Activated naive CD8-positive, alpha-beta T cell treated with anti-CD3 and anti-CD28 coated beads, Interleukin-2, amount 10 ng/mL, durations not matched to agents 7 days and 5 days (primary cell): ENCODE measurements at regions not wholly inside any gene's neighbourhood (a gene's known extent, or its start where the extent isn't known, plus 50 kb on each side); places are given as distances from the start of the nearest gene placed in this dataset.
"Not testable (repeated sequence)": the region's sequence is repeated elsewhere in the genome, so short reads cannot be mapped to it uniquely, and the experiment has no call there.

Experiments
- ATAC-seq: fragments of 150-1000 bp; cut with Tn5 transposase; one replicate; pipeline ENCODE4 v1.10.0; 2021; ENCODE audit warnings: low read depth, moderate library complexity
- POLR2A ChIA-PET: fragments of 350-600 bp; sonication (Branson Sonifier 250); formaldehyde crosslinking; loops from one replicate; lab custom pipeline; 2021; ENCODE audit warnings: antibody characterized with exemption; lab: Charles Lee
- DNase-seq: peaks from one replicate; pipeline ENCODE4 v3.0.0; 2021
- H3K27ac Mint-ChIP-seq: one replicate; pipeline ENCODE4 v1.8.0; 2022; ENCODE audit warnings: mild to moderate bottlenecking, mixed read lengths
- H3K27me3 Mint-ChIP-seq: one replicate; pipeline ENCODE4 v1.8.0; 2022; ENCODE audit warnings: mild to moderate bottlenecking, moderate library complexity, mixed read lengths
- H3K36me3 Mint-ChIP-seq: one replicate; pipeline ENCODE4 v1.8.0; 2021; ENCODE audit warnings: mild to moderate bottlenecking, mixed read lengths
- H3K4me1 Mint-ChIP-seq: one replicate; pipeline ENCODE4 v1.8.0; 2021; ENCODE audit warnings: mixed read lengths
- H3K4me3 Mint-ChIP-seq: one replicate; pipeline ENCODE4 v1.8.0; 2022; ENCODE audit warnings: mild to moderate bottlenecking, moderate library complexity, mixed read lengths
- H3K9me3 Mint-ChIP-seq: one replicate; pipeline ENCODE4 v1.8.0; 2021; ENCODE audit warnings: mixed read lengths

DNA sequence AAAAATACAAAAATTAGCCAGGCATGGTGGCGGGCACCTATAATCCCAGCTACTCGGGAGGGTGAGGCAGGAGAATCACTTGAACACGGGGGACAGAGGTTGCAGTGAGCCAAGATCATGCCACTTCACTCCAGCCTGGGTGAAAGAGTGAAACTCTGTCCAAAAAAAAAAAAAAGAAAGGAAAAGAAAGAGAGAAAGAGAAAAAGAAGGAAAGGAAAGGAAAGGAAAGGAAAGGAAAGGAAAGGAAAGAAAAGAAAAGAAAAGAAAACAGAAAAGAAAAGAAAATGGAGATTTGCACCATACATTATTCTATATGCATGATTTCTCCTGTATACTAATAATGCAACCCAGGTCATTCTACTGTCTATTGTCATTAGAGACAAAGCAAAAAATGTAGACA lies 421.5 kb downstream of the PCDH19 start:
- H3K27ac Mint-ChIP-seq, H3K36me3 Mint-ChIP-seq, ATAC-seq, DNase-seq, H3K4me3 Mint-ChIP-seq, H3K4me1 Mint-ChIP-seq, H3K9me3 Mint-ChIP-seq, H3K27me3 Mint-ChIP-seq, POLR2A ChIA-PET: not testable (repeated sequence)

DNA sequence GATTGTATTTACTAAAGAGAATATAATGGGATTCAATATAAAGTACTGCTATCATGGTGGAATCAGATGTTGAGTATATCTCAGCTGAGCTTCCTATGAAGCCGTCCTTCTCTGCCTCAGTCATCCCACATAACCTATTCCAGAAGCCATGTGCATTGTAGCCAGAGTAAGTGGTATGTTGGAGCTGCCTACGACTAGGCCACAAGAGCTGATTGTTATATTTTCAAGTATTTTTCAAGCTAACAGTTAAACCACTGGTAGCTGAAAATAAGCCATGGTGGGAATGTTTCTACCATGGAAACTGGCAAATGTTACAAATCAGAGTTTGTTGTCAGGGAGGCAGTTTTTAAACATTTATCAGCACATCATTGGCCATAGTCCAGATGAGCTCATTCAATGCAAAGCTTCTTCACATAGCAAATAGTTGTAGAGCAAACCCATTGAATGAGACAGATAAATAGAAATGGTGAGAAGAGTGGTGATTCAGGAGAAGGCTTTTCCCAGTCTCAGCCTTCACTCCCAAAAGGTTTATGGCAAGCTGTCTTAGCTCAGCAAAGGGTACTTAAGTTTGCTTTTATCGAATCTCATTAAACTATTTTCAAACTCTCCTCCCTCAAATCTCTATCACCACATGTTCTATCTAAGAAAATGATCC lies 436.4 kb downstream of the PCDH19 start:
- Mint-ChIP-seq H3K4me1 (no peaks in the 10 kb centered on the region), H3K36me3 (no peaks in the 10 kb centered on the region), H3K4me3 (no peak overlapping the region), H3K27ac (no peak overlapping the region), H3K9me3 (no peaks in the 10 kb centered on the region), H3K27me3 (no peaks in the 10 kb centered on the region)
- ATAC-seq (no peak), DNase-seq (no peak)
- POLR2A ChIA-PET, result no interaction called here

DNA sequence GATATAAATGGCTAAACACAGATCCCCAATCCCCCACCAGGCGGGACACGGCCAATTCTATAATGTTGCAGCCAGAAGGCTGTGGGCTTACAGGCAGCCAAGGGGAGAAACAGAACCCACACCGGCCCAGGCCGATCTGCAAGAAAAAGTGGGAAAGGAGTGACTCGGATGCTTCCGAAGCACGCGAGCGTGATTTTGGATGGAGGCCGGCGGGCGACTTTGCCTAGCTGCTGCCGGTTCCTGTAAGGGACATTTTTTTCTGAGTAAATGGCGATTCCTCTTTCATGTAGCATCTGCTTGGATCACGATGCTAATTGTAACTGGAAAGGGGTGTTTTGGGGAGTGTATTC lies 470.2 kb downstream of the PCDH19 start:
- H3K4me1 Mint-ChIP-seq, result no peaks in the 10 kb centered on the region
- DNase-seq (no peak), ATAC-seq (no peak)
- no peak overlapping the region for H3K27ac Mint-ChIP-seq
- H3K4me3 Mint-ChIP-seq, result no peak overlapping the region
- H3K27me3 Mint-ChIP-seq, result no peaks in the 10 kb centered on the region
- H3K36me3 Mint-ChIP-seq, result no peaks in the 10 kb centered on the region
- POLR2A ChIA-PET, result no interaction called here
- H3K9me3 Mint-ChIP-seq, result peaks cover 2% of the 10 kb centered on the region

DNA sequence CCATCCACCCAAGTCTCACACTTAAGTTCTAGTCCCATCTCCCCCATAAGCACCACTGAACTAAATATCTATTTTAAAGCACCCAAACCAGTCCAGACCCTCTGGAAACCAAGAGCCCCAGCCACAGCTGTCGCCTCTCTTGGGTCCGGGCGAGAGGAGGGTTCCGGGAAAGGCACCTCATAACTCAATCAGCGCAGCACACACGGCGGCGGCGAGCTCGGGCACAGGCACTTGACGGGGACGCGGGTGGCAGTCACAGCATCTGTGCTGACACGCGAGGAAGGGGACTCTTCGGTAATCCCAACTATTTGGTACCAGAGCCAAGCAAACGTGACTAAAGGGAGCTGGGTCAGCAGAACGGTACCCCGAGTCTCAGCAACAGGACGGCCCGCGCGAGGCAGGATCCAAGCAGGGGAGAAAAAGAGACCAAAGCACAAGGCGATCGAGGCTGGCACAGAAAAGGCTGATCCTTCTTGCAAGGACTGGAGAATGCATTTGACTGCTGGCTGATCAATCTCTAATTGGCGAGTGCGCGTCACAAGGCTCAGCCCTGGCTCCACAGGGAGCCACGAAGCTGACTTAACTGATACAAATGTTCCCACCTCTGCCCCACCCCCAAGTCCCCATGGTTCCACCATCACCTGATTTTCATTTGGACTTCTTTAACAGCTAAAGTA lies 470.7 kb downstream of the PCDH19 start:
- H3K36me3 Mint-ChIP-seq, H3K9me3 Mint-ChIP-seq, H3K27me3 Mint-ChIP-seq, H3K4me1 Mint-ChIP-seq, ATAC-seq, H3K27ac Mint-ChIP-seq, H3K4me3 Mint-ChIP-seq, DNase-seq, POLR2A ChIA-PET: not testable (repeated sequence)

DNA sequence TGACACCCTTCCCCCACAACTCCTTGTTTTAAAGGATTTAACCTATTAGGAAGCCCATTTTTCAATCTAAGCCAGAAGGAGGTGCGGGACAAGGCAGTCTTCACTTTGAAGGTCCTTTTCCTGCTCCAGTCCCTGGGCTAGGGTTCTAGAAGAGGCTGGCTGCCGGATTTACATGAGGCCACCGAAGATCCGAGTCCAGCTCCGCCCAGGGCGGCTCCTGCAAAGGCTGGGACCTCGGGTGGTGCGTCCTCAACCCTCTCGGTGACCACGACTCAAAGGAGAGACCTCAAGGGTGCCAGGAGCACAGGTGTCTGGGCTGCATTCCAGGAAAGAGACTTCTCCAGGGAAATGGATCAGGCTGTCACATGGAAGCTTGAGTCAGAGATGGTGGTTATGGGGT lies 471.6 kb downstream of the PCDH19 start:
- POLR2A ChIA-PET, result no interaction called here
- Mint-ChIP-seq H3K9me3 (no peaks in the 10 kb centered on the region), H3K27me3 (no peaks in the 10 kb centered on the region), H3K4me3 (no peak overlapping the region), H3K27ac (no peak overlapping the region), H3K36me3 (no peaks in the 10 kb centered on the region), H3K4me1 (no peaks in the 10 kb centered on the region)
- DNase-seq (no peak), ATAC-seq (no peak)

DNA sequence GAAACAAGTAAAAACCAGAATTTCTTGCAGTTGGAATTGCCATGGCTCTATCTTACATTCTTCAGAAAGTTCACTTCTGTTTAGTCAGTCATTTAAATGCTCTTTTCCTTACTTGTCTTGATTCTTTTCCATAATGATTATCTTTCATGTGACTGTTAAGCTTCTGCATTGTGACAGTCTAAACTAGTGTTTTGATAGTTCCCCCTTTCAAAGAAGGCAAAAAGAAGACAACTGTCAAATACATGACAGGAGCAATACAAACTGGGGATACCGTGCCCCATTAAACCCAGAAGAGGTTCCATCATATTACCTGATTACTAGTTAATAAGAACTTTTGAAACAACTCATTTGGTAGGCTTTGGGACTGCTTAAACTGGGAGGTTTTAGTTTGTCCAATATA lies 476.2 kb downstream of the PCDH19 start:
- DNase-seq (no peak), ATAC-seq (no peak)
- POLR2A ChIA-PET, result no interaction called here
- no peak overlapping the region for H3K4me3 Mint-ChIP-seq
- no peaks in the 10 kb centered on the region for H3K4me1 Mint-ChIP-seq
- no peaks in the 10 kb centered on the region for H3K36me3 Mint-ChIP-seq
- H3K27me3 Mint-ChIP-seq, result no peaks in the 10 kb centered on the region
- no peaks in the 10 kb centered on the region for H3K9me3 Mint-ChIP-seq
- H3K27ac Mint-ChIP-seq, result no peak overlapping the region

DNA sequence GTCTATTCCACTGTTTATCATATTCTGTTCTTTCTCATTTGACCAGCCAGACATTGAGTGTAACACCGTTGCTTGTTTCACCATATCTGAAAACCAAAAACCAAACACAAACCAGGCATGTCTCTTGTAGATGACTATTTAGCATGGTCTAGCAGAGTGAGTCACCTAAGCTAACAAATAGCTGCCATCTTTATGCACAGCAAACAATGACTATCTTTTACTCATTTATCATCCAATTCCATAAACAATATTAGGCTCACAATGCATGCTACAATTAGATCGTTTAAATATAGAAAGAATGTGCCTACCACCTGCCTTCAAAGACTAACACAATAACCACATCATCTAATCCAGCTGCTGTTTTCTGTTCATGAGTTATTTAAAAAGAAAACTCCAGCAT lies 495.4 kb downstream of the PCDH19 start:
- H3K9me3 Mint-ChIP-seq, result no peaks in the 10 kb centered on the region
- DNase-seq (no peak), ATAC-seq (no peak)
- no peaks in the 10 kb centered on the region for H3K27me3 Mint-ChIP-seq
- no peak overlapping the region for H3K4me3 Mint-ChIP-seq
- no peaks in the 10 kb centered on the region for H3K4me1 Mint-ChIP-seq
- POLR2A ChIA-PET, result no interaction called here
- no peak overlapping the region for H3K27ac Mint-ChIP-seq
- no peaks in the 10 kb centered on the region for H3K36me3 Mint-ChIP-seq

DNA sequence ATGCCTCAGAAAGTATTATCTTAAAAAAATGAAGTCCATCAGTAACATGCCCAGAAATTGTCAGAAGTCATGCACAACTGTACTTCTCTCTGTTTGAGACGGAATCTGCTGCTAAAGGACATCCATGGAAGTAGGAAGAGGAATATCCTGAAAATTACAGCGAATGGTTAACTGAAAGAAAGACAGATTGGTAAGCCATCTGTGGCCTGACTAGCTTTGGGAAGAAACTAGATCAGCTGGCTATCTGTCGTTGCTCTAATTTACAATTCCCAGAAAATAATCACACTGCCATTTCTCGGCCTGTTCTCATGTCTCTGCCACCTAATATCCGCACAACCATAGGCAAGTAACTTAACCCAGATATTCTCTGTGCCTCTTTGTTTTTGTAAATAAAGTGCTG lies 496.5 kb downstream of the PCDH19 start:
- H3K4me1 Mint-ChIP-seq, result no peaks in the 10 kb centered on the region
- H3K27me3 Mint-ChIP-seq, result no peaks in the 10 kb centered on the region
- no peak overlapping the region for H3K27ac Mint-ChIP-seq
- ATAC-seq (no peak), DNase-seq (no peak)
- POLR2A ChIA-PET, result no interaction called here
- no peak overlapping the region for H3K4me3 Mint-ChIP-seq
- H3K36me3 Mint-ChIP-seq, result no peaks in the 10 kb centered on the region
- H3K9me3 Mint-ChIP-seq, result no peaks in the 10 kb centered on the region

DNA sequence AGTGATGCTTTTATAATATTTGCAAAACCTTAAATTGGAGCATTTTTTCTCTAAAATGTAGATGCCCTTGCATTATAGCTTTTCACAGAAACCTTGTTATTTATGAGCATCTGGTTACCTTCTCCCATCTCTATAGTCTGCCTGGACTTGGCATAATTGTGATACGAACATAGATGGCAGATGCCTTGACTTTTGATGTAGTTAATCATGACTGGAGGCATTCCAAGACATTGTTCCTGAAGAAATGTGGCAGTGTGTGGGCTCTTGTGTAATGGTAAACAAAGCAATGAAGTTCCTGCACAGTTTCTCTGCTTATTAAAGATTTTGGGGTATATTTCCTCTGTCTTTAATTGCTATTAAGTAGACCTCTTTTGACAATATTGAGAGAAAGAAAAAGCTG lies 500.1 kb downstream of the PCDH19 start:
- Mint-ChIP-seq H3K4me1 (no peaks in the 10 kb centered on the region), H3K9me3 (no peaks in the 10 kb centered on the region), H3K27me3 (no peaks in the 10 kb centered on the region), H3K27ac (no peak overlapping the region), H3K36me3 (no peaks in the 10 kb centered on the region), H3K4me3 (no peak overlapping the region)
- ATAC-seq (no peak), DNase-seq (no peak)
- POLR2A ChIA-PET, result no interaction called here

DNA sequence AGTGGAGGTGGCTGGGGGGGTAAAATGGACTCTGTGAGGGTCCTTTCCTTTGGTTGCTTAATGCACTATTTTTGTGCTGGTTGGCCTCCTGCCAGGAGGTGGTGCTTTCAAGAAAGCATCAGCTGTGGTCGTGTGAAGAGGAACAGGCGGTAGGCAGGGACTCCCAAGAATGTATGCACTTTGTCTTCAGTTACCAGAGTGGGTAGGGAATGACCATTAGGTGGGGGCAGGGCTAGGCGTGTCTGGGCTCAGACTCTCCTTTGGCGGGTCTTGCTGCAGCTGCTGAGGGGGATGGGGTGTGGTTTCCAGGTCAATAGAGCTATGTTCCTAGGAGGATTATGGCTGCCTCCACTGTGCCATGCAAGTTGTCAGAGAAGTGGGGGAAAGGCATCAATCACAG lies 509.0 kb downstream of the PCDH19 start:
- Mint-ChIP-seq H3K27me3 (no peaks in the 10 kb centered on the region), H3K36me3 (no peaks in the 10 kb centered on the region), H3K4me3 (no peak overlapping the region), H3K9me3 (no peaks in the 10 kb centered on the region), H3K4me1 (no peaks in the 10 kb centered on the region), H3K27ac (no peak overlapping the region)
- no peak for ATAC-seq
- no peak for DNase-seq
- POLR2A ChIA-PET, result no interaction called here

DNA sequence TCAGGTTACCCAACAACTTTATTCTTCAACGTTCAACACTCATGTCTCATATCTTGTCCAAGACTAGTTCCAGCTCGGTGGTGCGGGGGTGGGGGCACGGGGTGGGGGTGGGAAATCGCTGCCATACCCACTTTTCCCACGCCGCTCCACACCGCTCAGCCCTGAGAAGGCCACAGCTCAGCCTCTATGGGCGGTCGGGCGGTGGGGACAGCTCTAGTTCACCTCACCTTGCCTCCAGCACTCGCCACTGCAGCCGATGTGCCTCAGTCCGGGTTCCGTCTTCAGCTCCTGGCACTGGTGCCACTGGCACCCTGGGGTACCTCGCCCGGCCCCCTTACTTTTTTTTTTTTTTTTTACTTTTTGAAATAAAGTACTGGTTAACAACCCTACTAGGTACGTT lies 522.2 kb downstream of the PCDH19 start:
- Mint-ChIP-seq H3K27me3 (no peaks in the 10 kb centered on the region), H3K9me3 (no peaks in the 10 kb centered on the region), H3K27ac (no peak overlapping the region), H3K4me1 (no peaks in the 10 kb centered on the region), H3K36me3 (no peaks in the 10 kb centered on the region), H3K4me3 (no peak overlapping the region)
- POLR2A ChIA-PET, result no interaction called here
- no peak for ATAC-seq
- DNase-seq, result no peak

DNA sequence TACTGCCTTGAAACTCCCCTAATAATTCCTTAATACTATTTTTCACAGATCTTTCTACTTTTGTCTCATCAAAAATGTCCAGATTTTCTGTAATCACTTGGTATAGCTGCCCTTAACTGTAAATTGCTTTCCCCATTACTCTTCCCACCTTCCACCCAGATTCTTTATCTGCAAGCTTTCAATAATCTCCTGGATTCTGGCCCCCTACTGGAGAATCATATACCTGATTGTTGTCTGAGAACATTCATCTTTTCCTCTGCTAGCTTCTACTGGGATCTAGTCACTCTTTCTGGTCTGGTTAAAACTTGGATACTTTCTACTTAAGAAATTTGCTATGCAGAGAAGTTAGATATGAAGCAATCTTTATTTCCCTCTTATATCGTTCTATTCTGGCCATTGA lies 552.6 kb downstream of the PCDH19 start:
- ATAC-seq, result no peak
- H3K36me3 Mint-ChIP-seq, result no peaks in the 10 kb centered on the region
- H3K4me3 Mint-ChIP-seq, result no peak overlapping the region
- H3K9me3 Mint-ChIP-seq, result no peaks in the 10 kb centered on the region
- no peak overlapping the region for H3K27ac Mint-ChIP-seq
- no peaks in the 10 kb centered on the region for H3K4me1 Mint-ChIP-seq
- POLR2A ChIA-PET, result no interaction called here
- H3K27me3 Mint-ChIP-seq, result no peaks in the 10 kb centered on the region
- DNase-seq, result no peak

DNA sequence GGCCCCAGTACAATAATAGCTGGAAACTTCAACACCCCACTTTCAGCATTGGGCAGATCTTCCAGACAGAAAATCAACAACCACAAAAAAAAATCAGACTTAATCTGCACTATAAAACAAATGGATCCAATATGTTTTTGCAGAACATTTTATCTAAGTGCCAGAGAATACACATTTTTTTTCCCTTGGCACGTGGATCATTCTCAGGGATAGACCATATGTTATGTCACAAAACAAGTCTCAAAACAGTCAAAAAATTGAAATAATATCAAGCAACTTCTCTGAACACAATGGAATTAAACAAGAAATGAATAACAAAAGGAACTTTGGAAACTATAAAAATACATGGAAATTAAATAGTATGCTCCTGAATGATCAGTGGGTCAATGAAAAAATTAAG lies 576.3 kb downstream of the PCDH19 start:
- H3K27me3 Mint-ChIP-seq, result no peaks in the 10 kb centered on the region
- no peaks in the 10 kb centered on the region for H3K36me3 Mint-ChIP-seq
- H3K9me3 Mint-ChIP-seq, result no peaks in the 10 kb centered on the region
- POLR2A ChIA-PET, result no interaction called here
- H3K27ac Mint-ChIP-seq, result no peak overlapping the region
- no peak for ATAC-seq
- no peaks in the 10 kb centered on the region for H3K4me1 Mint-ChIP-seq
- no peak for DNase-seq
- no peak overlapping the region for H3K4me3 Mint-ChIP-seq

DNA sequence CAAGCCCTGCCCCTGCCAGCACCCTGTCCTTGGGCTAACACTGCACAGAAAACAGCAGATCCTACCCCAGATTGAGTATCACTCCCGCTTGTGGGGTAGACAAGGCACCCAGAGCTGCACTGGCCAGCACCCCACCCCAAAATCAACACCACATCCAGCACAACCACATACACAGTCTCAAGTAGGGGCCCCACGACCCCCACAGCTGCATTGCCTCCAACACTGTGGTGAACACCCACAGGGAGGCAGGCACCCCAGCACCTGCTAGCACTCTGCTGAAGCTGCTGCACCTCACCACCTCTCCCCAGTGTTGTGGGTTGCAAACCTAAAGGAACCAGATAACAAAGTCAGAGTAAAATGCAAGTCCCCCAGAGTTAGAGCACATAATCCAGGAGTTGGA lies 589.9 kb downstream of the PCDH19 start:
- Mint-ChIP-seq H3K27me3 (no peaks in the 10 kb centered on the region), H3K4me1 (no peaks in the 10 kb centered on the region), H3K4me3 (no peak overlapping the region), H3K36me3 (no peaks in the 10 kb centered on the region), H3K9me3 (peaks cover 2% of the 10 kb centered on the region), H3K27ac (no peak overlapping the region)
- POLR2A ChIA-PET, result no interaction called here
- DNase-seq, result no peak
- ATAC-seq, result no peak
